Kidney tubule cell (primary cell): ENCODE measurements at regions not wholly inside any gene's neighbourhood (a gene's known extent, or its start where the extent isn't known, plus 50 kb on each side); places are given as distances from the start of the nearest gene placed in this dataset.
"Not testable (repeated sequence)": the region's sequence is repeated elsewhere in the genome, so short reads cannot be mapped to it uniquely, and the experiment has no call there.

Experiments
- DNase-seq: peaks from one replicate; pipeline ENCODE4 v3.0.0-alpha.2; 2018; ENCODE audit warnings: low spot score

DNA sequence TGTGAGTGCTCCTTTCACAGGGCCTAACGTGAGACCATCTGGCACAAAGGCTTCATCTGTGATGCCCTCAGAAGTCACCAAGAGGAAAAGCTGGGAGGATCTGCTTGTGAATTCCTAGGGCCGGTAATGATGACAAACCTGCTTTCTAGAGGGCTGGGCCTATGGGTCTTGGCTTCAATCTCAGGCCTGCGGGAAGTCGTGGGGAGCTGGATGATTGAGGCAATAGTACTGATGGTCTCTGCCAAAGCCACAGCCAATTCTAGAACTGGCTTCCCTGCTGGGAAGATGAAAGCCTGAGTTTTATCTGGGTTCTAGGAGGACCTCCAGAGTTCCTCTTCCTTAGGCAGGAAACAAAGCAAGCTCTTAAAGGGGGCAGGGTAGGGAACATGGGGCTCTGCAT is 102.7 kb downstream of the TMEM215 start:
- no peak for DNase-seq

DNA sequence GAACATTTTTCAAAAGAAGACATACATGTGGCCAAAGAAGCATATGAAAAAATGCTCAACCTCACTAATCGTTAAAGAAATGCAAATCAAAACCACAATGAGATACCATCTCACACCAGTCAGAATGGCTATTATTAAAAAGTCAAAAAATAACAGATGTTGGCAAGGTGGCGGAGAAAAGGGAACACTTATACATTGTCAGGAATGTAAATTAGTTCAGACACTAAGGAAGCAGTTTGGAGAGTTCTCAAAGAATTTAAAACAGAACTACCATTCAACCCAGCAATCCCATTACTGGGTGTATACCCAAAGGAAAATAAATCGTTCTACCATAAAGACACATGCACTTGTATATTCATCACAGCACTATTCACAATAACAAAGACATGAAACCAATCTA is 106.9 kb downstream of the APTX start:
- DNase-seq: not testable (repeated sequence)

DNA sequence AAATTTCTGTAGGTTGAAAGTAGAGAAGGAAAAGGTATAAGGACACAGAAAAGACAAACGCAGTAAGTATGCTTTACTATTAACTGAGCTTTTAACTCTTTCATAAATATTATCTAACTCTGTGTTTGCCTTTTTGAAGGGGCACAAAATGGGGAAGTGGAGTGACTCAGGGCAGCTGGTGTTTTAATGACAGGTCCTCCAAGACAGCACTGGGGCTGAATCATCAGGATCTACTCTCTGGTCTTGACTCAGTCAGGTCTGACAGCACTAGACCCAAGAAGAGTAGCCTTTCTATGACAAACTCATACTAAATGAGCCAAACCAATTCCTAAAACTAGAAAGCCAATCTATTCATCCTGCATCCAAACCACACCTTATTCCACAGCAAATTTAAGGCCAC is 102.2 kb downstream of the APTX start:
- DNase-seq: peak; percentile 38

DNA sequence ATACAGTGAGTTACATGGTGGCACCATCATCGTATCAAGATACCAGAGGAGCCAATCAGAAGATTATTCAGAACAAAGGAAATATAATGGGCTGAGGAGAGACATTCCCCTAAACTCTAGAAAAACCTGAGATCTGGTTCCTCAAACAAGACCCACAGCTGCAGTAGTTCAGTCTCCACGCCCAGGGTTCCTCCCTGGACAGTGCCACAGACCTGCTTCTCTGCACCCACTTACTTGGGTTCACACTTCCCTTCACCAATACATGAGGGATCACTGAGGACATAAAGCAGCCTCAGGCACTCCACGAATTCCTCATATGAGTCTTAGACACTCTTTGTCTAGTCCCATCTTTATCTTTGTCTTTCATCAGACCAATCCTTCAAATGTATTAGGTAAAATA is 101.7 kb downstream of the APTX start:
- no peak for DNase-seq

DNA sequence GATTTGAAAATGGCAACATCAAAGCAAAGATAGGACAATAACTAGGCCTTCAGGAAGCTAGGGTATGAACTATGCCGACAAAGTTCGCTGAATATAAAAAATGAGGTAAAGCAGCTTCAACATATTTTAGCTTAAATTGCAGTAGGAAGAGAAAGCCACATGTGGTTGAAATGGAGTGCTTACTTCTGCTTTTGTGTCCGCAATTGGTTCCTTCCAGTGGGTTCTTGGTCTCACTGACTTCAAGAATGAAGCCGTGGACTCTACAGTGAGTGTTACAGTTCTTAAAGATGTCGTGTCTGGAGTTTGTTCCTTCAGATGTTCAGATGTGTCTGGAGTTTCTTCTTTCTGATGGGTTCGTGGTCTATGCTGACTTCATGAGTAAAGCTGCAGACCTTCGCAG is 95.2 kb downstream of the APTX start:
- DNase-seq: no peak

DNA sequence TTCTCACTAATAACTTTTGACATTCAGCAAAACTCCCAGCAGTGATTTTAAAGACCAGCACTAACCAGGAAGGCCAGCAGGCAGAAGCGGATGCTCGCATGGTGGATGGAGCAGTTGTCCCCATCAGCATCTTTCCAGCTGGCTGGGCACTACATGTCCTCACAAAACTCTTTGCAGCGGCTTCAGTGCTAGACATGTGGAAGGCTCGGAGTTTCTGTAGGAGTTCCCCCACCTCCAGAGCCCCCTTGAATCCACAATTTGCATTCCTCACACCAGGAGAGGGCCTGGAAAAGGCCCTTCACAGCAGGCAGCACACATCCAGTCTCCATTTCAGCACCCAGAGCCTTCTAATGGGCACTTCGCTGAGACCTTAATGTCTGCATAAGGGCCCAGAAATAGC is 85.6 kb downstream of the APTX start:
- no peak for DNase-seq

DNA sequence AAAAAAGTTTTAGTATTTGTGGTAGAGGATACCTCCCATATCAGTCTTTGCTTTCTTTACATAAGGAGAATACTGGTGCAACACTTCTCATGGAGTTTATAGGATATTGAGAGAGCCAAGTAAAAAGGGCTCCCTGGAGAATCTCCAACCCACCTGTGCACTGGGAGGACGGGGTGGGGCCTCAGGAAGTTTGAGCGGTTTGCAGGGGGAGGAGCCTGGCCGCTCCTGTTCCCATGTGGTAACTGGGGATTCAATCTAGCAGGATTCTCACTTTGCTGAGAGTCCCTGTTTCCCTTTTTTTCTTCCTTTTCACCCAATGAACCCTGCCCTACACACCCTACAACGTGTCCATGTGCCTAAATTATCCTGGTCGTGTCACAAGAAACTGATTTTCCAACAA is 82.8 kb downstream of the APTX start:
- no peak for DNase-seq
